ENCODE measurements at regions not wholly inside any gene's neighbourhood (a gene's known extent, or its start where the extent isn't known, plus 50 kb on each side); places are given as distances from the start of the nearest gene placed in this dataset.
"Not testable (repeated sequence)": the region's sequence is repeated elsewhere in the genome, so short reads cannot be mapped to it uniquely, and the experiment has no call there.

DNA sequence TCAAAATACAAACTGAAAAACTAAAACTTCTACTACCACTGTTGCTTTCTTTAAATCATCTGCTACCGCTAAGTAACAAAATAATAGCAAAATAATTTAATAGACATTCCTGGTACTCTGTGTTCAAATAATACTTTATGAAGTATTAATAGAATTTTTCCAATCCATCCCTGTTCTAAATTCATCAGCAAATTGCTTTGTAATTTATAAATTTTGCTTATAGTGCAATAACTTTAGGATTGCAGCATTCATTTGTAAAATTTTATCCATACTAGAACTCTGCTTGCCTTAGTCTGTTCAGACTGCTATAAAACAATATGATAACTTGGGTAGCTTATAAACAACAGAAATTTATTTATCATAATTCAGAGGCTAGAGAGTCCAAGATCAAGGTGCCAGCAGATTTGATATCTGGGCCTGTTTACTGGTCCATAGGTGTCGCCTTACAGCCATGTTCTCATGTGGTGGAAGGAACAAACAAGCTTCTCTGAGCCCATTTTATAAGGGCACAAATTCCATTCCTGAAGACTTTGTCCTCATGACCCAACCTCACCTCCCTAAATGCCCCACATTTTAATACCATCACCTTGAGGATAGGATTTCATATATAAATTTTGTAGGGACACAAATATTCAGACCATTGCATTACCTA is 415.1 kb upstream of the MAP2 start:
- no peak for DNase-seq
- no peaks in the 10 kb centered on the region for H3K36me3 ChIP-seq (replicated peaks; ENCODE audit: control insufficient read depth, insufficient read depth, low read length)
- no peaks in the 10 kb centered on the region for H3K27me3 ChIP-seq (ENCODE audit: control insufficient read depth, insufficient read depth, low read length)
- no peak overlapping the region for H3K4me3 ChIP-seq (ENCODE audit: insufficient read depth, low read depth, low read length)

- H3K36me3 ChIP-seq (replicated peaks; ENCODE audit: control insufficient read depth, insufficient read depth, low read length); DNase-seq; H3K27me3 ChIP-seq (ENCODE audit: control insufficient read depth, insufficient read depth, low read length); H3K4me3 ChIP-seq (ENCODE audit: insufficient read depth, low read depth, low read length): not testable (repeated sequence)
These were observed 405.2 kb upstream of the MAP2 start for GRCh38 chr2:209018633-209019032.

GRCh38 chr2:209029249-209029648 is 394.6 kb upstream of the MAP2 start:
- Histone ChIP-seq H3K4me3 (ENCODE audit: insufficient read depth, low read depth, low read length) (no peak overlapping the region), H3K36me3 (replicated peaks; ENCODE audit: control insufficient read depth, insufficient read depth, low read length) (no peaks in the 10 kb centered on the region), H3K27me3 (ENCODE audit: control insufficient read depth, insufficient read depth, low read length) (no peaks in the 10 kb centered on the region)
- no peak for DNase-seq

DNA sequence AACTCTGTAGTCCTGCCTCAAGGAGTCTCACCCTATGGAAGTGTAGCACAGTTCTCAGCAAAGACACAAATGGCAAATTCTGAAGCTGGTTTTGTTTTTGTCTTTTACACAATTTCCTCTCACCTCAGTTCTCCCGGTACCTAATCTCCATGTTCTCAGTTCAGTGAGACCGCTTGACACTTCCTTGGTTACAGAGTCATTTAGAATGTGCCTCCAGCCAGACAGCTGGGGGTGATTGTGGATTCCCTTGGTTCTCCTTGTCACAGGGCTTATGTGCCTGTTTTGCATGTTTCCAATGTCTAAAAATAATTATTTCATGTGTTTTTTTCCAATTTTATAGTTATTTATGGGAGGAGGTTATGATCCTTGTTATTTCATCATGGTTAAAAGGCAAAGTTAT is 379.5 kb upstream of the MAP2 start:
- no peak for DNase-seq
- Histone ChIP-seq H3K27me3 (ENCODE audit: control insufficient read depth, insufficient read depth, low read length) (no peaks in the 10 kb centered on the region), H3K4me3 (ENCODE audit: insufficient read depth, low read depth, low read length) (no peak overlapping the region), H3K36me3 (replicated peaks; ENCODE audit: control insufficient read depth, insufficient read depth, low read length) (no peaks in the 10 kb centered on the region)

DNA sequence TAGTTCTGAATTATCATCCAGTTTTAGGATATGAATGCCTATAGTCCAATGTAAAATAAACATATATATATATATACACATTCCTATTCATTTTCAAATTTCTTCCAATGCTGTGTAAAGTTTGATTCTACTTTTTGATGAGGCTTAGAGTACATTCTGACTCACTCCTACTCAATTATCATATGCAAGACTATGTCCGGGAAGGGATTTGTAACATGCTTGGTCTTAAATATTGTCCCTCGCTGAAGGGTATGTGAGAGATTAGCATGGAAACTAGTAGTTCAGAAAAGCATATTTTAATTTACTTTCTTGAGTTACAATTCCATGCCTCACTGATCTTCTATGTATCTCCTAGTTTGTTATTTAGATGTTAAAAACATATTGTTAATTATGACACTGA is 377.7 kb upstream of the MAP2 start:
- Histone ChIP-seq H3K27me3 (ENCODE audit: control insufficient read depth, insufficient read depth, low read length) (no peaks in the 10 kb centered on the region), H3K4me3 (ENCODE audit: insufficient read depth, low read depth, low read length) (no peak overlapping the region), H3K36me3 (replicated peaks; ENCODE audit: control insufficient read depth, insufficient read depth, low read length) (no peaks in the 10 kb centered on the region)
- DNase-seq: no peak

DNA sequence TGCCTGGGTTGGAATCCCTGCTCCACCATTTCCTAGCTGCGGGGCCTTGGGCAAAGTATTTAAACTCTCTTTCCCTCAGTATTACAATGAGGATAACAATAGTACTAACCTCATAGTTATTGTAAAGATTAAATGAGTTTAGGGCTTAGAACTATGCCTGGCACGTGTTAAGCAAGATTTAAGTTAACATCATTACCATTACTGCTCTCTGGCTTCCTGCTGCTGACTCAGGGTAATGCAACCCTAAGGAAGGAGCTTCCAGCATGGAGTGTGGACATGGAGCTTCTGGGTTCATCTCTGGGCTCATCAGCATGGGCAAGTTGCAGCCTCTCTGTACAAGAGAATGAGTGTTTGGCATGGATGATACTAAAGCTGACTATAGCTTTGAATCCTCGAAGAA is 374.2 kb upstream of the MAP2 start:
- Histone ChIP-seq H3K36me3 (replicated peaks; ENCODE audit: control insufficient read depth, insufficient read depth, low read length) (no peaks in the 10 kb centered on the region), H3K4me3 (ENCODE audit: insufficient read depth, low read depth, low read length) (no peak overlapping the region), H3K27me3 (ENCODE audit: control insufficient read depth, insufficient read depth, low read length) (no peaks in the 10 kb centered on the region)
- no peak for DNase-seq

- no peaks in the 10 kb centered on the region for H3K27me3 ChIP-seq (ENCODE audit: control insufficient read depth, insufficient read depth, low read length)
- DNase-seq: no peak
- no peak overlapping the region for H3K4me3 ChIP-seq (ENCODE audit: insufficient read depth, low read depth, low read length)
- H3K36me3 ChIP-seq (replicated peaks; ENCODE audit: control insufficient read depth, insufficient read depth, low read length): no peaks in the 10 kb centered on the region
These were observed 361.6 kb upstream of the MAP2 start for GRCh38 chr2:209062210-209062609.

- Histone ChIP-seq H3K27me3 (ENCODE audit: control insufficient read depth, insufficient read depth, low read length) (no peaks in the 10 kb centered on the region), H3K4me3 (ENCODE audit: insufficient read depth, low read depth, low read length) (no peak overlapping the region), H3K36me3 (replicated peaks; ENCODE audit: control insufficient read depth, insufficient read depth, low read length) (no peaks in the 10 kb centered on the region)
- no peak for DNase-seq
These were observed 353.6 kb upstream of the MAP2 start for GRCh38 chr2:209070262-209070661.

GRCh38 chr2:209073151-209073550 is 350.7 kb upstream of the MAP2 start:
- Histone ChIP-seq H3K36me3 (replicated peaks; ENCODE audit: control insufficient read depth, insufficient read depth, low read length) (no peaks in the 10 kb centered on the region), H3K27me3 (ENCODE audit: control insufficient read depth, insufficient read depth, low read length) (no peaks in the 10 kb centered on the region), H3K4me3 (ENCODE audit: insufficient read depth, low read depth, low read length) (no peak overlapping the region)
- DNase-seq: no peak

DNA sequence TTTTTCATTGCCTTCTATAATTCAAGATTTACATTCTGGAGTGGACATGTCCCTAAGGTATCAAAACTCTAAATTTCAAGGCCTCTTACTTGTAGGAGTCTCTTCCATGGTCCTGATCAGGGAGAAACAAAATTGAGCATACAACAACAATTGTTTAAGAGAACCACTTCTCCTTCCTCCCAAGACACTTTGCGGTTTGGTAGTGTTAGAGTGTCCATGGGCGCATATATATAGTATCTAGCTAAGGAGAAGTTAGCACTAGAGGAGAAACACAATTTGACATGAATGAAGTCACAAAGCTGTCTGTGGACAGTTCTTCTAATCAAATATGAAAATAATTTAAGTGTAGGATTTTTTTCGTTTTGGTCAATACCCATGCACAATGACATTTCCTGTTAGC is 349.1 kb upstream of the MAP2 start:
- no peak for DNase-seq
- Histone ChIP-seq H3K4me3 (ENCODE audit: insufficient read depth, low read depth, low read length) (no peak overlapping the region), H3K27me3 (ENCODE audit: control insufficient read depth, insufficient read depth, low read length) (no peaks in the 10 kb centered on the region), H3K36me3 (replicated peaks; ENCODE audit: control insufficient read depth, insufficient read depth, low read length) (no peaks in the 10 kb centered on the region)

GRCh38 chr2:209076151-209076550 is 347.7 kb upstream of the MAP2 start:
- Histone ChIP-seq H3K27me3 (ENCODE audit: control insufficient read depth, insufficient read depth, low read length) (no peaks in the 10 kb centered on the region), H3K4me3 (ENCODE audit: insufficient read depth, low read depth, low read length) (no peak overlapping the region), H3K36me3 (replicated peaks; ENCODE audit: control insufficient read depth, insufficient read depth, low read length) (no peaks in the 10 kb centered on the region)
- DNase-seq: no peak

- Histone ChIP-seq H3K4me3 (ENCODE audit: insufficient read depth, low read depth, low read length) (no peak overlapping the region), H3K27me3 (ENCODE audit: control insufficient read depth, insufficient read depth, low read length) (no peaks in the 10 kb centered on the region), H3K36me3 (replicated peaks; ENCODE audit: control insufficient read depth, insufficient read depth, low read length) (no peaks in the 10 kb centered on the region)
- no peak for DNase-seq
These were observed 337.1 kb upstream of the MAP2 start for GRCh38 chr2:209086761-209087160.

DNA sequence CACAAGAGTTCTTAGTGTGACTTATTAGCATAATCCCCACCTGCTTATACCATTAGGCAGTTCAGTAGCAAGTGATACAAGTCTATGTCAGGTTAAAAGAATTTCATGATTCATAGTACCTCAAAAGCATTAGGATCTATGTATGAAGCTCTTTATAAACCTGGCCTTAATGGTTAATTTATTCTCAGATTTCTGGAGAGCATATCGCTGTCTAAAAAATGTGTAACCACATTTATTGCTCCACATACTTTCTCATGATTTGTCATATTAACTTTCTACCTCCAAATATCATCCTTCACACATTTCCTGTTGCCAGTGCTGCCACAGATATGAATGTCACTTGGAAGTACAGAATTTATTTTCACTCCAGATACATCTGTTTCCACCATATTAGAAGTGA is 332.8 kb upstream of the MAP2 start:
- no peak for DNase-seq
- Histone ChIP-seq H3K27me3 (ENCODE audit: control insufficient read depth, insufficient read depth, low read length) (no peaks in the 10 kb centered on the region), H3K36me3 (replicated peaks; ENCODE audit: control insufficient read depth, insufficient read depth, low read length) (no peaks in the 10 kb centered on the region), H3K4me3 (ENCODE audit: insufficient read depth, low read depth, low read length) (no peak overlapping the region)

DNA sequence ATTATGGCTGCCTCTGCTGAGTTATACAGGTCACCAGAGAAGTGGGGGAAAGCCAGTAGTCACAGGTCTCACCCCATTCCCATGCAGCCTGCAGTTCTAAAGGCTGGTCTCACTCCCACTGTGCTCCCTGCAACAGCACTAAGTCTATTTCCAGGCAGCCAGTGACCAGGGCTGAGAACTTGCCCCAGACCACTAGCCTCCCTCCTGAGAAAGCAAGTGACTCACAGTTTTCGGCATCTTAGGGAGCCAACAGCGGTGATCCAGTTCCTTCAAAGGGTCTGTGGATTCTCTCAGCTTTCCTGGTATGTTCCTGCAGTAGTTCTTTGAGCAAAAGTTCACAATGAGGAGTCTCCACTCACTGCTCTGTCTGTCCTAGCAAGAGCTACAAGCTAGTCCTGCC is 329.6 kb upstream of the MAP2 start:
- H3K36me3 ChIP-seq (replicated peaks; ENCODE audit: control insufficient read depth, insufficient read depth, low read length): no peaks in the 10 kb centered on the region
- no peak overlapping the region for H3K4me3 ChIP-seq (ENCODE audit: insufficient read depth, low read depth, low read length)
- no peak for DNase-seq
- H3K27me3 ChIP-seq (ENCODE audit: control insufficient read depth, insufficient read depth, low read length): no peaks in the 10 kb centered on the region

GRCh38 chr2:209095432-209095831 is 328.4 kb upstream of the MAP2 start:
- no peak for DNase-seq
- no peaks in the 10 kb centered on the region for H3K27me3 ChIP-seq (ENCODE audit: control insufficient read depth, insufficient read depth, low read length)
- no peaks in the 10 kb centered on the region for H3K36me3 ChIP-seq (replicated peaks; ENCODE audit: control insufficient read depth, insufficient read depth, low read length)
- no peak overlapping the region for H3K4me3 ChIP-seq (ENCODE audit: insufficient read depth, low read depth, low read length)

- Histone ChIP-seq H3K4me3 (ENCODE audit: insufficient read depth, low read depth, low read length) (no peak overlapping the region), H3K27me3 (ENCODE audit: control insufficient read depth, insufficient read depth, low read length) (no peaks in the 10 kb centered on the region), H3K36me3 (replicated peaks; ENCODE audit: control insufficient read depth, insufficient read depth, low read length) (no peaks in the 10 kb centered on the region)
- no peak for DNase-seq
These were observed 326.7 kb upstream of the MAP2 start for GRCh38 chr2:209097168-209097567.

Data from H7 (cell line).